ENCODE measurements at regions not wholly inside any gene's neighbourhood (a gene's known extent, or its start where the extent isn't known, plus 50 kb on each side); places are given as distances from the start of the nearest gene placed in this dataset.
"Not testable (repeated sequence)": the region's sequence is repeated elsewhere in the genome, so short reads cannot be mapped to it uniquely, and the experiment has no call there.

GRCh38 chr5:89816038-89816437 is 593.5 kb downstream of the CETN3 start:
- no peak for DNase-seq (ENCODE audit: low read depth)
- no peak for TF ChIP-seq CTCF (conservative IDR thresholded peaks at IDR 0.05; ENCODE audit: low read depth, low read length)
- H3K4me3 ChIP-seq (ENCODE audit: low read depth, low read length), result no peak overlapping the region

GRCh38 chr5:89800735-89801134 is 608.8 kb downstream of the CETN3 start:
- DNase-seq (ENCODE audit: low read depth); H3K4me3 ChIP-seq (ENCODE audit: low read depth, low read length): not testable (repeated sequence)

- H3K4me3 ChIP-seq (ENCODE audit: low read depth, low read length); DNase-seq (ENCODE audit: low read depth): not testable (repeated sequence)
Observed at GRCh38 chr5:89794504-89794903, 615.1 kb downstream of the CETN3 start.

GRCh38 chr5:89779734-89780133 is 629.8 kb downstream of the CETN3 start:
- not testable (repeated sequence) for H3K4me3 ChIP-seq (ENCODE audit: low read depth, low read length); DNase-seq (ENCODE audit: low read depth)

- DNase-seq (ENCODE audit: low read depth), result no peak
- H3K4me3 ChIP-seq (ENCODE audit: low read depth, low read length), result no peak overlapping the region
- TF ChIP-seq CTCF (conservative IDR thresholded peaks at IDR 0.05; ENCODE audit: low read depth, low read length), result no peak
Observed at GRCh38 chr5:89777758-89778157, 631.8 kb downstream of the CETN3 start.

- no peak for TF ChIP-seq CTCF (conservative IDR thresholded peaks at IDR 0.05; ENCODE audit: low read depth, low read length)
- no peak overlapping the region for H3K4me3 ChIP-seq (ENCODE audit: low read depth, low read length)
- peak; percentile 67 for DNase-seq (ENCODE audit: low read depth)
Observed at GRCh38 chr5:89769975-89770374, 639.6 kb downstream of the CETN3 start.

GRCh38 chr5:89759802-89760201 is 649.8 kb downstream of the CETN3 start:
- no peak for TF ChIP-seq CTCF (conservative IDR thresholded peaks at IDR 0.05; ENCODE audit: low read depth, low read length)
- H3K4me3 ChIP-seq (ENCODE audit: low read depth, low read length), result no peak overlapping the region
- DNase-seq (ENCODE audit: low read depth), result no peak

- TF ChIP-seq CTCF (conservative IDR thresholded peaks at IDR 0.05; ENCODE audit: low read depth, low read length), result no peak
- DNase-seq (ENCODE audit: low read depth), result no peak
- no peak overlapping the region for H3K4me3 ChIP-seq (ENCODE audit: low read depth, low read length)
Observed at GRCh38 chr5:89758146-89758545, 651.4 kb downstream of the CETN3 start.

- no peak overlapping the region for H3K4me3 ChIP-seq (ENCODE audit: low read depth, low read length)
- TF ChIP-seq CTCF (conservative IDR thresholded peaks at IDR 0.05; ENCODE audit: low read depth, low read length), result no peak
- DNase-seq (ENCODE audit: low read depth), result peak; percentile 7
Observed at GRCh38 chr5:89756955-89757354, 652.6 kb downstream of the CETN3 start.
